ENCODE measurements at regions not wholly inside any gene's neighbourhood (a gene's known extent, or its start where the extent isn't known, plus 50 kb on each side); places are given as distances from the start of the nearest gene placed in this dataset.
A peak's percentile ranks its signal among the peaks of the same experiment; 100 is the strongest.

- H3K4me1 Mint-ChIP-seq, result peaks cover 6% of the 10 kb centered on the region
- peaks cover 77% of the 10 kb centered on the region for H3K27me3 Mint-ChIP-seq (ENCODE audit: insufficient read depth)
- no peak overlapping the region for H3K27ac Mint-ChIP-seq
- H3K4me1 ChIP-seq (ENCODE audit: control insufficient read depth, insufficient read depth, low read length), result no peaks in the 10 kb centered on the region
- no peak for DNase-seq
- H3K27me3 ChIP-seq (ENCODE audit: control insufficient read depth, insufficient read depth, low read length, poor library complexity, severe bottlenecking), result peaks cover 90% of the 10 kb centered on the region
- no peak overlapping the region for H3K27ac ChIP-seq (ENCODE audit: low read depth, low read length)
- H3K36me3 Mint-ChIP-seq (ENCODE audit: low read depth), result no peaks in the 10 kb centered on the region
- no peak overlapping the region for H3K9ac ChIP-seq (ENCODE audit: extremely low read depth, low read length, poor library complexity, severe bottlenecking)
- no peak overlapping the region for H3K4me3 Mint-ChIP-seq
- no peaks in the 10 kb centered on the region for H3K9me3 Mint-ChIP-seq
- H3K36me3 ChIP-seq (ENCODE audit: control insufficient read depth, insufficient read depth, low read length), result no peaks in the 10 kb centered on the region
- H3K9me3 ChIP-seq (ENCODE audit: control insufficient read depth, low read length), result no peaks in the 10 kb centered on the region
- no peak for TF ChIP-seq CTCF (conservative IDR thresholded peaks at IDR 0.05)
- H3K4me3 ChIP-seq (ENCODE audit: low read length), result no peak overlapping the region
These were observed 138.6 kb downstream of the LSMEM1 start for GRCh38 chr7:112619343-112619742.

- no peak overlapping the region for H3K27ac ChIP-seq (ENCODE audit: low read depth, low read length)
- no peak overlapping the region for H3K9ac ChIP-seq (ENCODE audit: extremely low read depth, low read length, poor library complexity, severe bottlenecking)
- no peak overlapping the region for H3K4me3 ChIP-seq (ENCODE audit: low read length)
- H3K27me3 ChIP-seq (ENCODE audit: control insufficient read depth, insufficient read depth, low read length, poor library complexity, severe bottlenecking), result peaks cover 82% of the 10 kb centered on the region
- no peaks in the 10 kb centered on the region for H3K9me3 ChIP-seq (ENCODE audit: control insufficient read depth, low read length)
- 94 to 99% methylated on average over 15 to 23 of the region's 23 CpGs for WGBS, 2 experiments (ENCODE audit: insufficient coverage in 1 of 2, insufficient read length in 1 of 2)
- no peaks in the 10 kb centered on the region for H3K4me1 ChIP-seq (ENCODE audit: control insufficient read depth, insufficient read depth, low read length)
- Mint-ChIP-seq H3K4me3 (no peak overlapping the region), H3K4me1 (peaks cover 6% of the 10 kb centered on the region), H3K9me3 (peaks cover 4% of the 10 kb centered on the region), H3K27ac (no peak overlapping the region), H3K36me3 (ENCODE audit: low read depth) (no peaks in the 10 kb centered on the region), H3K27me3 (ENCODE audit: insufficient read depth) (peaks cover 65% of the 10 kb centered on the region)
- no peaks in the 10 kb centered on the region for H3K36me3 ChIP-seq (ENCODE audit: control insufficient read depth, insufficient read depth, low read length)
- DNase-seq, result peak; percentile 48
- TF ChIP-seq CTCF (conservative IDR thresholded peaks at IDR 0.05), result no peak
These were observed 141.4 kb downstream of the LSMEM1 start for GRCh38 chr7:112622159-112622715.

- Histone ChIP-seq H3K27ac (ENCODE audit: low read depth, low read length) (no peak overlapping the region), H3K4me3 (ENCODE audit: low read length) (no peak overlapping the region), H3K9me3 (ENCODE audit: control insufficient read depth, low read length) (no peaks in the 10 kb centered on the region), H3K36me3 (ENCODE audit: control insufficient read depth, insufficient read depth, low read length) (no peaks in the 10 kb centered on the region), H3K27me3 (ENCODE audit: control insufficient read depth, insufficient read depth, low read length, poor library complexity, severe bottlenecking) (peaks cover 60% of the 10 kb centered on the region), H3K9ac (ENCODE audit: extremely low read depth, low read length, poor library complexity, severe bottlenecking) (no peak overlapping the region), H3K4me1 (ENCODE audit: control insufficient read depth, insufficient read depth, low read length) (no peaks in the 10 kb centered on the region)
- no peak for TF ChIP-seq CTCF (conservative IDR thresholded peaks at IDR 0.05)
- no peak overlapping the region for H3K4me3 Mint-ChIP-seq
- peaks cover 44% of the 10 kb centered on the region for H3K27me3 Mint-ChIP-seq (ENCODE audit: insufficient read depth)
- H3K36me3 Mint-ChIP-seq (ENCODE audit: low read depth), result no peaks in the 10 kb centered on the region
- no peak for DNase-seq
- H3K9me3 Mint-ChIP-seq, result peaks cover 10% of the 10 kb centered on the region
- H3K4me1 Mint-ChIP-seq, result peaks cover 6% of the 10 kb centered on the region
- 91 to 100% methylated on average over 2 to 4 of the region's 4 CpGs for WGBS, 2 experiments (ENCODE audit: insufficient coverage in 1 of 2, insufficient read length in 1 of 2)
- H3K27ac Mint-ChIP-seq, result no peak overlapping the region
These were observed 143.6 kb downstream of the LSMEM1 start for GRCh38 chr7:112624416-112624815.
